HG03565 (cell line): ENCODE measurements at regions not wholly inside any gene's neighbourhood (a gene's known extent, or its start where the extent isn't known, plus 50 kb on each side); places are given as distances from the start of the nearest gene placed in this dataset.

Experiments used
- ATAC-seq: cut with Tn5 transposase; IDR thresholded peaks from one replicate; pipeline ENCODE4 v1.9.1; 2021; ENCODE audit warnings: mild to moderate bottlenecking, moderate library complexity; ENCODE audit not compliant: unreplicated experiment

GRCh38 chr3:163018664-163019063, 1522.1 kb downstream of the OTOL1 start:
- ATAC-seq: no peak

DNA sequence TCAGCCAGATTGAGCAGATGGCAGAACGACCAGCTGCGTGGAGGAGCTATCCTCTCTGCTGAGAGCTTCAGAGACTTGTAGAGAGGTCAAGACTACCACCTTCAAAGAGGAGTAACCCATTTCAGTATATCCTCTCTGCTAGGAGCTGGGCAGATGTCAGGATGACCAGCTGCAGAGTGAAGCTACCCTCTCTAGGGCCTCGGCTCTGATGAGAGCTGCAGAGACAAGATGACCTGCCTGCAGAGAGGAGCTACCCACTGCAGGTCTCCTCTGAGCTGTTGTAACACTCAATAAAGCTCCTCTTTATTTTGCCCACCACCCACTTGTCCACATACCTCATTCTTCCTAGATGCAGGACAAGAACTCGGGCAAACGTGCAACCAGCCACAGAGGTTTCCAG, 1522.7 kb downstream of the OTOL1 start:
- ATAC-seq: no peak

GRCh38 chr3:163033652-163034051, 1537.0 kb downstream of the OTOL1 start:
- no peak for ATAC-seq

DNA sequence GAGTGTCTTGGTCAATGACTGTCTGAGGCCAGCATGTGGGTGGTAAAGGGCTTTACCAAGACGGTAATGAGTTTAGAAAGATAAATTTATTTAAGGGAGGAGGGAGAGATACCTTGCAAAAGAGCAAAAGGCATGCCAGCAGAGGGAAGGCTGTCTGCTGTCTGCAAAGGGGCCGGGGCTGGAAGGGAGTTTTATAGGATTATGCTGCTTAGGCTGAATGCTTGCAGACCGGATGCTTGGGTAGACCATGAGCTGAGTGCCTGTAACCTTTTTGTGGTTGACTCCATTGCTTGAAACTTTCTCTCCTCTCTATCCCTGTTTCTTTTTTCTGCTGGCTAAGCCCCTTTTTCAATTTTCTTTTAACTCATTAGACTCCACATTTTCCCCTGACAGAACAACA, 1543.0 kb downstream of the OTOL1 start:
- ATAC-seq: no peak

DNA sequence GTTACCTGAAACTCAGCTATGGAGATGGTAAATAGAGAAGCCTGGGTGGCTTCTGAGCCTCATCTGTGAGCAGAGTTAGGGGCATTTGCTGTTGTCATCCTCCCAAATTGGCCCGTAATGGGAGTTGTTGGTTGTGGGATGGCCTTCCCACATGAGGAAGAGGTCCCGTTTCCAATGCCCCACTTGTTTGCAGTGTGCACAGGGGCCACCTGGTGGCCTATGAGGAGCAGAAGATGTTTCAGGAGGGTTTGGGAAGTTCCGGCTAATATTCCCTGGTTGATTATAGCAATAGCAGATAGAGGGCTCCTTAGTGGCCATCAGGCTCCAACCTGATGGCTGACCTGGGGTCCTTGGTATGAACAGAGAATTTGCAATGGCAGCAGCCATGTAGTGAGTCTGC, 1546.5 kb downstream of the OTOL1 start:
- no peak for ATAC-seq

- ATAC-seq: no peak
Observed at GRCh38 chr3:163045945-163046344, 1549.3 kb downstream of the OTOL1 start.

GRCh38 chr3:163048881-163049280, 1552.3 kb downstream of the OTOL1 start:
- no peak for ATAC-seq

DNA sequence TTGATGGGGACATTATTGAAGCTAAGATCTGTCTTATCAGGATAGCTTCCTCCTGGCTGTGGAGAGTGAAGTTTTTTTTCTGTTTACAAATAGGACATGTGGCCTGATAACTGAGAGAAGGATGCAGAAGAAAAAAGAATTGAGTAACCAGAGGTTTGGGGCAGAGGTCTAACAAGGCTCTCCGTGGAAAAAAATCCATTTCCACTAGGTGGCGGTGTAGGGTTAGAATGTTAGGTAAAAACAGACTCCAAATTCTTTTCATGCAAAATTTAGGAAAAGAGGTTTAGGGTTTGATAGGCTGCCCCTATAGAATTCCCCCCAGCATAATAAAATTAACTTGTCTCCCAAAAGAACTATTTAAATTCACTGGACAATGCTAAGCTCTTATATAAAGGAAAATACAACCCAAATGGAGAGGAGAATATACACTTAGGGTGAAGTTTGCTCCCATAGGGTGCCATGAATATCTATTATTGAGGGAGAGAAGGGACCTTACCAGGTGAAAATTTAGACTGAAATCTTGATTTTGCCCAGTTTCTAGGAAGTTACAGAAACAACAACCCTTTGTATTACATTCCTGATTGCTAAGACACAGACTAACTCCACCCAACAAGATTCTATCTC, 1560.4 kb downstream of the OTOL1 start:
- ATAC-seq: no peak

DNA sequence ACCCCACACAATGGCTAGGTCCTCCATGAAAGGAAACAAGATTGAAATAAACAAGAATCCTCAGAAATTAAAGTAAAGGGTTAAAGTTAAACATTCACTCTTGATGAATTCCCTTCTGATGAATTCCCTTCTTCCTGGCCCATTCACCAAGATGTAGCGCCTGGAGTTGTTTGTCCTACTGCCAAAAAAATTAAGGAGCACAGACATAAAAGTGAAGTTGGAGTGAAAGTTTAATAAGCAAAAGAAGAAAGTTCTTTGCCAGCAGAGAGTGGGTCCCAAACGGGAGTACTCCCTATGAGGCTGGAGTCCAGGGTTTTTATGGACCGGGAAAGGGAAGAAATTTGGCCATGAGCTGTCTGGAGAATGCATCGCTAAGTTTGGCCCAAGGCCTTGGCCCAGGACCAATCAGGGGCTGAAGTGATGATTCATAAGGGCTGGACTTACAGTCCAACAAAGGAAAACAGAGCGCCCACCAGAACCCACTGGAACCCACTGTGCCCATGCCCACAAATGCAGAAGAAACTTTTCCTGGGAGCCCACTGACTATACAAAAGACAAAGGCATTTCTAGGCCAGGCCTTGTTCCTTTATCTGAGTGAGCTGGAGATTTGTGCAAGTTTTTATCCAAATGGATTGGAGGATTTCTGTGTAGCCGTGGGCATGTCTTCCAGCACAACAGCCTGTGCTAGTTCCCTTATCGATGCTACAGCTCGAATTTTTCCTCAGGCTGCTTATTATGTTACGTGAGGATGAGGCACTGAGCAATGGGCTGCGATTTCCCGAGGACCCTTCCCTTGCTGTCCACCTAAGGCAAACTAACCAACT, 1561.6 kb downstream of the OTOL1 start:
- no peak for ATAC-seq

GRCh38 chr3:163071713-163072112, 1575.1 kb downstream of the OTOL1 start:
- no peak for ATAC-seq
